ENCODE measurements at regions not wholly inside any gene's neighbourhood (a gene's known extent, or its start where the extent isn't known, plus 50 kb on each side); places are given as distances from the start of the nearest gene placed in this dataset.

DNA sequence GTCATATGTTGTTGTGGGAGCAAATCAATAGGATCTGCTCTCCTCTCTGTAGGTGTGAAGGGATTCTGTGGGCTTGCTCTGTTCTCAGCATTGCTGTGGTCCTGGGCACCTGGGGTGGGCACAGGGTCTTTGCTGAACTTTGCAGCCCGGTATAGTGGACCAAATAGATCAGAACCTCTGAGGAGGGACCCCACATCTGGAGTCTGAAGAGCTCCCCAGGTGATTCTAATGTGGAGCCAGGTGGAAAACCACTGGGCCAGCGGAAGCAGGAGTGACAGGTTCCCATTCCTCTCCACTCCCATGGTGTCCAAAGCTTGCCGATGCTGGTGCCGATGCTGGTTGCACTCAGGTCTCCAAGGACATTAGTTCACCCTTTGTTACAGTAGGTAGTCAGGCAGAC is 257.2 kb downstream of the GLRX3 start:
- peaks cover 18% of the 10 kb centered on the region for H3K9me3 Mint-ChIP-seq
- POLR2A ChIA-PET: no interaction called here
- no peak overlapping the region for H3K4me3 Mint-ChIP-seq
- H3K27me3 Mint-ChIP-seq: peaks cover 2% of the 10 kb centered on the region
- no peaks in the 10 kb centered on the region for H3K36me3 Mint-ChIP-seq (ENCODE audit: low read depth)
- CTCF ChIA-PET: no interaction called here
- TF ChIP-seq, protein P1, sequence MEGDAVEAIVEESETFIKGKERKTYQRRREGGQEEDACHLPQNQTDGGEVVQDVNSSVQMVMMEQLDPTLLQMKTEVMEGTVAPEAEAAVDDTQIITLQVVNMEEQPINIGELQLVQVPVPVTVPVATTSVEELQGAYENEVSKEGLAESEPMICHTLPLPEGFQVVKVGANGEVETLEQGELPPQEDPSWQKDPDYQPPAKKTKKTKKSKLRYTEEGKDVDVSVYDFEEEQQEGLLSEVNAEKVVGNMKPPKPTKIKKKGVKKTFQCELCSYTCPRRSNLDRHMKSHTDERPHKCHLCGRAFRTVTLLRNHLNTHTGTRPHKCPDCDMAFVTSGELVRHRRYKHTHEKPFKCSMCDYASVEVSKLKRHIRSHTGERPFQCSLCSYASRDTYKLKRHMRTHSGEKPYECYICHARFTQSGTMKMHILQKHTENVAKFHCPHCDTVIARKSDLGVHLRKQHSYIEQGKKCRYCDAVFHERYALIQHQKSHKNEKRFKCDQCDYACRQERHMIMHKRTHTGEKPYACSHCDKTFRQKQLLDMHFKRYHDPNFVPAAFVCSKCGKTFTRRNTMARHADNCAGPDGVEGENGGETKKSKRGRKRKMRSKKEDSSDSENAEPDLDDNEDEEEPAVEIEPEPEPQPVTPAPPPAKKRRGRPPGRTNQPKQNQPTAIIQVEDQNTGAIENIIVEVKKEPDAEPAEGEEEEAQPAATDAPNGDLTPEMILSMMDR (IDR thresholded peaks at IDR 0.05): no peak
- H3K27ac Mint-ChIP-seq: no peak overlapping the region
- DNase-seq (no peak), ATAC-seq (no peak)
- intact Hi-C loops (cut with micrococcal nuclease): no loop called here
- H3K4me1 Mint-ChIP-seq (ENCODE audit: low read depth): no peaks in the 10 kb centered on the region

DNA sequence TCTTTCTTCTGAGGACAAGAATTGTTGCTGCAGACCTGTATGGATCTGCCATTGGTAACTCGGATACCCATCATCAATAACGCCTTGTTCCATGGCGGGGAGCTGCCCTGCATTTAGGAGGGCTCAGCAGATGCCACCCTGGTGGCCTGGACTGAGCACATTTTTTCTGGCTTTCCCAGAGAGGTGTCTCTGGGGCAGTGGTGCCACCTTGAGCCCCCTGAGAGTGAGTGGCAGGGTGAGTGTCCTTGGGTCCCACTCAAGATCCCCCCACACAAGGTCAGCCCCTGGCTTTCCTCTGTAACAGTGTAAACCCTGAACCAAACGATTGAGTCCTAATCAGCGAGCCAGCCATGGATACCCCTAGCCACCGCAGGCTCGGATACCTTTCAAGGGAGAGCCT is 258.6 kb downstream of the GLRX3 start:
- no peak for ATAC-seq

DNA sequence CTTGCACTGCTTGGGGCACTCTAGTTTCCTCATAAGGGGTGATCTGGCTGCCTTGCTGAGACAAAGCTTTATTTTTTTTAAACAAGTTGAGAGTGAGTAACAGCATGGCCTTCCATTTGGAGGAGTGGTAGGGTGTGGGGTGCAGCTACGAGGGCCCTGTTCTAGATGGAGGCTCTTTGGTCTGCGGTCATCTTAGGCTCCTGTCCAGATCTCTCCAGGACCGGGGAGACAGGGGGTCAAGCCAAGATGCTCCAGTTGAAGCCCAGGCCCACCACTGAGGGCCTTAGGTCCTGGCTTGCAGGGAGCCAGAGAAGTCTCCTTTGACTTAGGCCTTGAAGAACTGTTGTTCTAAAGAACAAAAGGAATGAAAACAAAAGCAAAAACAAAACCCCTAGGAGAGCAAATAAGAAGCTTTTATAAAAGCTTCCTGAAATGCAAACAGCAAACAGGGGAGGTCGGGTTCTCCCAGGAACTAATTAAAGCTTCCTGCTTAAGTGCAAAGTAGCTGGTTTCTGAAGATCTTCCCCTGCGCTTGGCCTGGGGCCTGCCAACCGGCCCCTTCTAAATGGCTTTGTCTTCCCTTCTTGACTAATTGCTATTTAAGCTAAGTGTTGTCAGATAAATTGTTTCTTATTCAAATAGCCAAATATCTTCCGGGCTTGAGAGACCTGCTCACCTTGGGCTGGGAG is 259.2 kb downstream of the GLRX3 start:
- Mint-ChIP-seq H3K36me3 (ENCODE audit: low read depth) (no peaks in the 10 kb centered on the region), H3K27ac (no peak overlapping the region), H3K27me3 (no peaks in the 10 kb centered on the region), H3K4me1 (ENCODE audit: low read depth) (no peaks in the 10 kb centered on the region), H3K9me3 (peaks cover 18% of the 10 kb centered on the region), H3K4me3 (no peak overlapping the region)
- ATAC-seq (no peak), DNase-seq (no peak)
- intact Hi-C loops (cut with micrococcal nuclease): no loop called here
- POLR2A ChIA-PET: no interaction called here
- CTCF ChIA-PET: no interaction called here
- TF ChIP-seq, protein P1 (IDR thresholded peaks at IDR 0.05): no peak

More for the DNA sequence above, 258.6 kb downstream of the GLRX3 start:
- intact Hi-C loops (cut with micrococcal nuclease): no loop called here
- no peaks in the 10 kb centered on the region for H3K27me3 Mint-ChIP-seq
- H3K36me3 Mint-ChIP-seq (ENCODE audit: low read depth): no peaks in the 10 kb centered on the region
- H3K9me3 Mint-ChIP-seq: peaks cover 18% of the 10 kb centered on the region
- ChIA-PET POLR2A (no interaction called here), CTCF (no interaction called here)
- H3K4me3 Mint-ChIP-seq: no peak overlapping the region
- no peaks in the 10 kb centered on the region for H3K4me1 Mint-ChIP-seq (ENCODE audit: low read depth)
- no peak for DNase-seq
- TF ChIP-seq, protein P1 (IDR thresholded peaks at IDR 0.05): no peak
- no peak overlapping the region for H3K27ac Mint-ChIP-seq

DNA sequence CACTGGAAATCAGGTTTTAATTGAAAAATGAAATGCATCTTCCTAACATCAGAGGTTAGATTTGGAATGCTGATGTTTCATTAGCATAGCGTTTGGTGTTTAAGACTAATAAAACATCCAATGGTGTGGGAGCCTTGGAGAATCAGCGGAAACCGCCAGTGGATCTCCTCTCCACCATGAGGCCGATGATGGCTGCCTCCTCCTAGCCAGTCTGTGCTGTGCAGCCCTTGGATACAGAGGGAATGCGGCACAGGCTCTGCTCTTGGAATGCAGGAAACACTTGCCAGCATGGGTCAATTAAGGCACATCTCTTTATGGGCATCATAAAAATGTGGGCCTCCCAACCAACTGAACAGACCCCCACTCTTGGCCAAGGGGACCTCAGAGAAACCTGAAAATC is 259.9 kb downstream of the GLRX3 start:
- Mint-ChIP-seq H3K27me3 (no peaks in the 10 kb centered on the region), H3K4me3 (no peak overlapping the region), H3K27ac (no peak overlapping the region), H3K4me1 (ENCODE audit: low read depth) (no peaks in the 10 kb centered on the region), H3K9me3 (peaks cover 18% of the 10 kb centered on the region), H3K36me3 (ENCODE audit: low read depth) (no peaks in the 10 kb centered on the region)
- intact Hi-C loops (cut with micrococcal nuclease): no loop called here
- DNase-seq (no peak), ATAC-seq (no peak)
- ChIA-PET CTCF (no interaction called here), POLR2A (no interaction called here)
- TF ChIP-seq, protein P1 (IDR thresholded peaks at IDR 0.05): no peak

DNA sequence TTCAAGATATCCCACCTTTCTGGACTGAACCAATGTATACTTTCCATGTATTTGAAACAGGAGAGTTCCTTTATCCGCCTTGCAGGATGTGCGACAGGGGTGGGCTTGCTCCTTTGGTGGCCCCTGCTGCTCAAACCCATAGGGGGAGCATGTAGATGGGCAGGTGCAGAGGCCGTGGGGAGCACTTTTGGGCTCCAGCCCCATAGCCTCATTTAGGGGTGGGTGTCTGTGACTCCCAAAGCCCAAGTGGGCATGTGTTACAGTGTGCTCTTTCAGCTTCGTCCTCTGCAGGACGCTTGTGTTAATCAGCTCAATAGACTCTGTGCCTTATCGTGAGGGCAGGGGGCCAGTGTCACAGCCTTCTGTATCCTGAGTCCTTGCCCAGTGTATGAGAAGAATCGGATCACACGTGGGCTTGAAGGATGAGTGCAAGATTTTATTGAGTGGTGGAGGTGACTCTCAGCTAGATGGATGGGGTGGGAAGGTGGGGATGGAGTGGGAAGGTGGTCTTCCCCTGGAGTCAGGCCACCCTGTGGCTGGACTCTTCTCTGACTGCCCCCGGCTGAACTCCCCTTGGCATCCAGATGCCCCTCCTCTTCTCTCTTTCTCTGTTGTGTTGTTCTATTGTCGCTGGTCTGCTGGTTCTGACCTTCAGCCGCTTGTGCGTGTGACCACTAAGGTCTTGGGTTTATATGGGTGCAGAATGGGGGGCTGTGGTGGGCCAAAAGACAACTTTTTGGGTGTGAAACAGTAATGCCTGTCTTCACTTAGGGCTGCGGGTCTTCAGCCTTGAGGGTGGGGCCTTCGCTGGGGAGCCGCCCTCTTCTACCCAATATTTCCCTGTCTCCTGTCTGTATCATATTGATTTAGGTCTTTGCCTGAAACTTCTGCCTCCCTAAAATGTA is 262.2 kb downstream of the GLRX3 start:
- ChIA-PET POLR2A (no interaction called here), CTCF (no interaction called here)
- no peak overlapping the region for H3K27ac Mint-ChIP-seq
- H3K27me3 Mint-ChIP-seq: no peaks in the 10 kb centered on the region
- no peak overlapping the region for H3K4me3 Mint-ChIP-seq
- no peak for DNase-seq
- peaks cover 18% of the 10 kb centered on the region for H3K9me3 Mint-ChIP-seq
- TF ChIP-seq, protein P1 (IDR thresholded peaks at IDR 0.05): no peak
- H3K36me3 Mint-ChIP-seq (ENCODE audit: low read depth): no peaks in the 10 kb centered on the region
- ATAC-seq: no peak
- intact Hi-C loops (cut with micrococcal nuclease): no loop called here
- H3K4me1 Mint-ChIP-seq (ENCODE audit: low read depth): no peaks in the 10 kb centered on the region

Measured in activated CD8-positive, alpha-beta T cell treated with anti-CD3 and anti-CD28 coated beads for 36 hours (primary cell).